Left ventricle myocardium inferior (tissue), 1 donor: ENCODE measurements at regions not wholly inside any gene's neighbourhood (a gene's known extent, or its start where the extent isn't known, plus 50 kb on each side); places are given as distances from the start of the nearest gene placed in this dataset.
"Not testable (repeated sequence)": the region's sequence is repeated elsewhere in the genome, so short reads cannot be mapped to it uniquely, and the experiment has no call there.

Source experiments
- DNase-seq: peaks from one replicate; pipeline ENCODE4 v3.0.0-alpha.2; 2020
- H3K27ac ChIP-seq: fragments of 200-600 bp; replicated peaks from 2 replicates; pipeline ENCODE4 v1.8.0; 2021
- H3K27me3 ChIP-seq: fragments of 200-600 bp; 2 replicates; pipeline ENCODE4 v1.8.0; 2021; ENCODE audit warnings: low read depth
- H3K36me3 ChIP-seq: fragments of 200-600 bp; 2 replicates; pipeline ENCODE4 v1.8.0; 2021
- H3K4me1 ChIP-seq: fragments of 200-600 bp; 2 replicates; pipeline ENCODE4 v1.8.0; 2021
- H3K4me3 ChIP-seq: fragments of 200-600 bp; 2 replicates; pipeline ENCODE4 v1.8.0; 2021; ENCODE audit warnings: mild to moderate bottlenecking, moderate library complexity
- H3K9me3 ChIP-seq: fragments of 200-600 bp; replicated peaks from 2 replicates; pipeline ENCODE4 v1.8.0; 2021
- intact Hi-C: fragments of 100-400 bp; cut with micrococcal nuclease; formaldehyde crosslinking; loops from one replicate; pipeline ENCODE4 v1.11.0; 2022
- TF ChIP-seq, protein P1 (sequence below): fragments of 200-600 bp; IDR thresholded peaks from 2 replicates; pipeline ENCODE4 v1.8.0; 2021; ENCODE audit warnings: antibody characterized with exemption, mild to moderate bottlenecking, borderline replicate concordance
- donor health status: DM: no; HTN: yes; CAD: no; lungs with severe emphysema.

DNA sequence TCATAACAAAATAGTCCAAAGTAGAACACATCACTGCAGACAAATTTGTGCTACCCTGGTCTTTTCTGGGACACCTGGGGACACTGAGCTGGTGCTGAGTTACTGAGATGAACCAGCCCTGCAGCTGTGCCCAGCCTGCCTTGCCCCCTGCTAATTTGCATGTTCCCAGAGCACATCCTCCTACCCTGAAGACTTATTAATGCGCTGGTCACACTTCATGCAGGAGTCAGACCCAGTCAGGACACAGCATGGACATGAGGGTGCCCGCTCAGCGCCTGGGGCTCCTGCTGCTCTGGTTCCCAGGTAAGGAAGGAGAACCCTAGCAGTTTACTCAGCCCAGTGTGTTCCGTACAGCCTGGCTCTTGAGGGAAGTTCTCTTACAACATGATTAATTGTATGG is 1518.3 kb downstream of the RPIA start:
- H3K27ac ChIP-seq: no peak overlapping the region
- H3K27me3 ChIP-seq: peaks cover 44% of the 10 kb centered on the region
- no peaks in the 10 kb centered on the region for H3K36me3 ChIP-seq
- DNase-seq: no peak
- intact Hi-C loops: no loop called here
- TF ChIP-seq, protein P1, sequence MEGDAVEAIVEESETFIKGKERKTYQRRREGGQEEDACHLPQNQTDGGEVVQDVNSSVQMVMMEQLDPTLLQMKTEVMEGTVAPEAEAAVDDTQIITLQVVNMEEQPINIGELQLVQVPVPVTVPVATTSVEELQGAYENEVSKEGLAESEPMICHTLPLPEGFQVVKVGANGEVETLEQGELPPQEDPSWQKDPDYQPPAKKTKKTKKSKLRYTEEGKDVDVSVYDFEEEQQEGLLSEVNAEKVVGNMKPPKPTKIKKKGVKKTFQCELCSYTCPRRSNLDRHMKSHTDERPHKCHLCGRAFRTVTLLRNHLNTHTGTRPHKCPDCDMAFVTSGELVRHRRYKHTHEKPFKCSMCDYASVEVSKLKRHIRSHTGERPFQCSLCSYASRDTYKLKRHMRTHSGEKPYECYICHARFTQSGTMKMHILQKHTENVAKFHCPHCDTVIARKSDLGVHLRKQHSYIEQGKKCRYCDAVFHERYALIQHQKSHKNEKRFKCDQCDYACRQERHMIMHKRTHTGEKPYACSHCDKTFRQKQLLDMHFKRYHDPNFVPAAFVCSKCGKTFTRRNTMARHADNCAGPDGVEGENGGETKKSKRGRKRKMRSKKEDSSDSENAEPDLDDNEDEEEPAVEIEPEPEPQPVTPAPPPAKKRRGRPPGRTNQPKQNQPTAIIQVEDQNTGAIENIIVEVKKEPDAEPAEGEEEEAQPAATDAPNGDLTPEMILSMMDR: no peak
- no peaks in the 10 kb centered on the region for H3K9me3 ChIP-seq
- no peaks in the 10 kb centered on the region for H3K4me1 ChIP-seq
- no peak overlapping the region for H3K4me3 ChIP-seq

DNA sequence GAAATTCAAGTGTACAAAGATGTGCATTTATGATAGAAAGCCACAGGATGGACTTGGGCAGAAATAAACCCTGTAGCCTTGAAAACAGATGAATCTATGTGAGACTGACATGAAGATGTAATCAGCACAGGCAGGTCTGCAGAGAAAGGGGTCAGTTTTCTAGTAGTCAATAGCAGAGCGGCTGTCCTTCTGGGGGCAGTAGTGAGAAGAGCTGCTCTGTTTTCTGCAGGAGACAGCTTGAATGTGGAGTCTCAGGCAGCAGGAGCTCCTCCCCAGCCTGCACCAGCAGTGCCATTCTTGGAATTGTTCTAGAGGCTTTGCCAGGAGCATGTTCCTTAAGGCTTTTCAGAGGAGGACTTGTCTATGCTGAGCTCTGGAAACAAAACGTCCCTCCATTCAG is 1524.4 kb downstream of the RPIA start:
- H3K4me1 ChIP-seq, H3K36me3 ChIP-seq, intact Hi-C loops, H3K4me3 ChIP-seq, DNase-seq, H3K27ac ChIP-seq, H3K9me3 ChIP-seq: not testable (repeated sequence)
- peaks cover 21% of the 10 kb centered on the region for H3K27me3 ChIP-seq

DNA sequence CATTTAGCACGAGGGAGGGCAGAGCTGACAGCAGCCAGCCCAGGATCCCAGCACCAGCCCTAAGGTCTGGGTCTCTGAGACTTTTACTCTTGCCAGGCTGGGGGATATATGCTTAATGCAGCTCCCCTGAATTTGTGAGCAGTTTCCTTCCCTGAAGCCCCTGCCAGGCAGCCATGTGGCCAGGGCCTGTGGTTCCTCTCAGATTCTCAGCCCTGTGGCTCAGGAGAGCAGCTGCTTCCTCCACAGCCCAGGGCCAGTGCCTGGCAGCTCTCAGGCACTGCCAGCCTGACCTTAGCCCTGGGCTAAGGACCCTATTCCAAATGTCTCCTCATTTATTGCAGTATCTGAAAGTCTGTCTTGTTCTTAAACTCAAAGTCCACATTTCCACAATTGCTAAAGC is 1525.3 kb downstream of the RPIA start:
- intact Hi-C loops, DNase-seq: not testable (repeated sequence)

DNA sequence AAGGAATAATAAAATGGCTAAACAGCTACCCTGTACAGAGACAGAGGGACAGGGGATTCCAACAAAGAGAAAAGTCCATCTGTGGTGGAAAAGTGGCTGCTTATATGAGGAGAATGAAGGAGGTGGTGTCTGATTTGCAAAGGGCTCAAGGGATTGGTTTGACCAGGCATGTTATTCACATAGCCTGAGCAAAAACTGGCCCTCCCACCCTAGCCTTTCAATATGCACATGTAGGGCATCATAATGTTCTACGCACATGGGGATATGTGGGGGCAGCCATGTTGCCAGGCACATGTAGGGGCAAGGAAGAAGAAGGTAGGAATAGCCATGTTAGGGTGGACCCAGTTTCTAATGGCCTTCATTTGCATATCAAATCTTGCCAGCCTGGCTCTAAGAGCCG is 1527.1 kb downstream of the RPIA start:
- intact Hi-C loops, H3K4me3 ChIP-seq, H3K9me3 ChIP-seq, H3K36me3 ChIP-seq, DNase-seq, H3K4me1 ChIP-seq, H3K27ac ChIP-seq: not testable (repeated sequence)
- H3K27me3 ChIP-seq: peaks cover 28% of the 10 kb centered on the region

More for the DNA sequence above, 1525.3 kb downstream of the RPIA start:
- H3K27ac ChIP-seq, H3K4me3 ChIP-seq, H3K36me3 ChIP-seq, H3K4me1 ChIP-seq, H3K9me3 ChIP-seq: not testable (repeated sequence)
- H3K27me3 ChIP-seq: peaks cover 26% of the 10 kb centered on the region

DNA sequence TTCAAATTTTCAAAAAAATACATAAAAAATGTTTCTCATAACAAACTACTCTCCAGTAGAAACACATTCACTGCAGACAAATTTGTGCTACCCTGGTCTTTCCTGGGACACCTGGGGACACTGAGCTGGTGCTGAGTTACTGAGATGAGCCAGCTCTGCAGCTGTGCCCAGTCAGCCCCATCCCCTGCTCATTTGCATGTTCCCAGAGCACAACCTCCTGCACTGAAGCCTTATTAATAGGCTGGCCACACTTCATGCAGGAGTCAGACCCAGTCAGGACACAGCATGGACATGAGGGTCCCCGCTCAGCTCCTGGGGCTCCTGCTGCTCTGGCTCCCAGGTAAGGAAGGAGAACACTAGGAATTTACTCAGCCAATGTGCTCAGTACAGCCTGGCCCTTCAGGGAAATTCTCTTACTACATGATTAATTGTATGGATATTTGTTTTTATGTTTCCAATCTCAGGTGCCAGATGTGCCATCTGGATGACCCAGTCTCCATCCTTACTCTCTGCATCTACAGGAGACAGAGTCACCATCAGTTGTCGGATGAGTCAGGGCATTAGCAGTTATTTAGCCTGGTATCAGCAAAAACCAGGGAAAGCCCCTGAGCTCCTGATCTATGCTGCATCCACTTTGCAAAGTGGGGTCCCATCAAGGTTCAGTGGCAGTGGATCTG is 1529.3 kb downstream of the RPIA start:
- H3K4me1 ChIP-seq, H3K27ac ChIP-seq, H3K36me3 ChIP-seq, DNase-seq, H3K9me3 ChIP-seq, intact Hi-C loops, H3K4me3 ChIP-seq: not testable (repeated sequence)
- H3K27me3 ChIP-seq: peaks cover 31% of the 10 kb centered on the region

DNA sequence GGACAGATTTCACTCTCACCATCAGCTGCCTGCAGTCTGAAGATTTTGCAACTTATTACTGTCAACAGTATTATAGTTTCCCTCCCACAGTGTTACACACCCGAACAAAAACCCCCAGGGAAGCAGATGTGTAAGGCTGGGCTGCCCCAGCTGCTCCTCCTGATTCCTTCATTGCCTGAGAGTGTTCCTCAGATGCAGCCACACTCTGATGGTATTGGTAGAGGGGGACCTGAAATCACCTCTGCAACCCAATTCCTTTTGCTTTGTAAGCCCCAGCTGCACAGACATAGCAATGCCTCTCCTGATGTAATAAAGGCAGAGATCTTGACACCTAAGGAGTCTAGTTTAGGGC is 1529.8 kb downstream of the RPIA start:
- TF ChIP-seq, protein P1: no peak

DNA sequence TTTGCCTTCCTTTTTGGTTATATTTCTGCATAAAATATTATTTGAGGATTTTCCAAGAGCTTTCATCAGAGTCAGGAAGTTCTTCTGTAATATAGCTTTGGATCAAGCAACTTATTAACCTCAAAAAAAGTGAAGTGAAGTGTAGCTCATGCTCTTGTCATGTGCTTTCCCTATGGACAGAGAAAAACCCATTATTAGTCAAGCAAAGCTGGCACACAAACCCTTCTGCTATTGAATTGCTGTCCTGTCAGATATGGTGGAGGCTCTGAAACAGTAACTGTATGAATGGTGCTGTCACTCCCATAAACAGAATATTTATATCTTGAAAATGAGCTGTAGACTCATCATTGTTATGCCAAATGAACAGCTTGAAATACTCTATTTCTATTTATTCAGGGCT is 1533.3 kb downstream of the RPIA start:
- H3K36me3 ChIP-seq, H3K4me1 ChIP-seq, DNase-seq, H3K4me3 ChIP-seq, intact Hi-C loops, H3K27ac ChIP-seq, H3K9me3 ChIP-seq: not testable (repeated sequence)
- H3K27me3 ChIP-seq: peaks cover 30% of the 10 kb centered on the region

More for the DNA sequence above, 1529.8 kb downstream of the RPIA start:
- intact Hi-C loops: no loop called here
- Histone ChIP-seq H3K9me3 (no peaks in the 10 kb centered on the region), H3K4me3 (no peak overlapping the region), H3K27ac (no peak overlapping the region), H3K4me1 (no peaks in the 10 kb centered on the region), H3K36me3 (no peaks in the 10 kb centered on the region), H3K27me3 (peaks cover 29% of the 10 kb centered on the region)
- DNase-seq: no peak

DNA sequence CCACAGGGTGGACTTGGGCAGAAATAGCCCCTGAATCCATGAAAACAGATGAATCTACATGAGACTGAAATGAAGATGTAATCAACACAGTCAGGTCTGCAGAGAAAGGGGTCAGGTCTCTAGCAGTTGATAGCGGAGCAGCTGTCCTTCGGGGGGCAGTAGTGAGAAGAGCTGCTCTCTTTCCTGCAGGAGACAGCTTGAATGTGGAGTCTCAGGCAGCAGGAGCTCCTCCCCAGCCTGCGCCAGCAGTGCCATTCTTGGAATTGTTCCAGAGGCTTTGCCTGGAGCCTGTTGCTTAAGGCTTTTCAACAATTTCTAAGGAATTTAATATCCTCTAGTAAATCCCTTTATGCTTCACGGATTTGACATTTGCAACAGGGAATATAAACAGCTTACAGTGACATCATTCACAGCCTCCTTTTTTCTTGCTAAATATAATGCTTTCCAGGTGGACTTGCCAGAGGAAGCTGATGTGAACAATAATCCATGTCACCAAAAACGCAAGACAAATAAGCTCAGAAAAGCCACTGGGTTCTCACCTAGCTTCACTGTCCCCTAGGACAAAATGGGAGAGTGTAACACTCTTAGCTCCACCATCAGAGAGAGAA is 1535.1 kb downstream of the RPIA start:
- H3K4me1 ChIP-seq, H3K4me3 ChIP-seq, H3K9me3 ChIP-seq, H3K36me3 ChIP-seq, H3K27ac ChIP-seq, DNase-seq, intact Hi-C loops: not testable (repeated sequence)
- peaks cover 23% of the 10 kb centered on the region for H3K27me3 ChIP-seq

DNA sequence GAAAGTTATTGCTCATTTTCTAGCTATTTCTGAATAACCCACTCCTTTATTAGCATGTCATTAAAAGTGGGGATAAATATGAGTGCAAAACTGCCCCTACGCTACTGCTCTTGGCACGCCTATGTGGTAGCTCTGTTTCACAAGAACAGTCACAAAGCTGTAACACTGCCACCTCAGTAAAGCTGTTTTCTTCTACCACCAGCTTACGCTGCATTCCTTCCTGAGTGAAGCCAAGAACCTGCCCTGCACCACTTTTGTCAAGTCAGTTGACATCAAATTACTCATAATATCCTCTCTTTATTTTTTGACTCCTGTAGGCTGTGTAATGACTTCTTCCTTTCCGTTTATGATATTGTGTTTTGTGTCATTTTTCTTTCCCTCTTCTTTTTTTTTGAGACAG is 1539.7 kb downstream of the RPIA start:
- DNase-seq, H3K9me3 ChIP-seq, H3K36me3 ChIP-seq: not testable (repeated sequence)

DNA sequence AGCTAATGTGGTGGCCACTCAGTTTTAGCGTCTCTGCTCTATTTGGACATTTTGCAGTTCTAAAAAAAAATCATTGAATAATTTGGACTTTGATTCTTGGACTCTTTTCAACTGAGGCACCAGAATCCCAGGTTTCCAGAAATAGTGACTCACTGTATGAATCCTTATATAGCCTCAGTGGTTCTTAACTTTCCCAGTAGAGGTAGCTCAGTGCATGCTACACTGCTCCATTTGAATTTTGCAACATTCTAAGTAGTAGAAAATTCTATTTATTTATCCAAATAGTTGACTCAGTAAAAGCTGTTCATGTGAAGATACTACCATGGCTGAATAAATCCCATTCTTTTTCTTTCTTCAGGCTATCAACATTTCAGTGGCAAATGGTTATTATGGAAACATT is 1544.0 kb downstream of the RPIA start:
- H3K36me3 ChIP-seq, H3K9me3 ChIP-seq, intact Hi-C loops, H3K4me3 ChIP-seq, DNase-seq, H3K27ac ChIP-seq, H3K4me1 ChIP-seq: not testable (repeated sequence)
- peaks cover 18% of the 10 kb centered on the region for H3K27me3 ChIP-seq

More for the DNA sequence above, 1539.7 kb downstream of the RPIA start:
- H3K4me3 ChIP-seq, H3K27ac ChIP-seq, intact Hi-C loops, H3K4me1 ChIP-seq: not testable (repeated sequence)
- peaks cover 12% of the 10 kb centered on the region for H3K27me3 ChIP-seq
